ENCODE measurements at regions not wholly inside any gene's neighbourhood (a gene's known extent, or its start where the extent isn't known, plus 50 kb on each side); places are given as distances from the start of the nearest gene placed in this dataset.

GRCh38 chr14:38394767-38395166 is 138.9 kb upstream of the CLEC14A start:
- TF ChIP-seq CTCF (conservative IDR thresholded peaks at IDR 0.05) (no peak), EZH2 (IDR thresholded peaks at IDR 0.05; ENCODE audit: low read depth) (no peak)
